ENCODE measurements at regions not wholly inside any gene's neighbourhood (a gene's known extent, or its start where the extent isn't known, plus 50 kb on each side); places are given as distances from the start of the nearest gene placed in this dataset.
"Not testable (repeated sequence)": the region's sequence is repeated elsewhere in the genome, so short reads cannot be mapped to it uniquely, and the experiment has no call there.

DNA sequence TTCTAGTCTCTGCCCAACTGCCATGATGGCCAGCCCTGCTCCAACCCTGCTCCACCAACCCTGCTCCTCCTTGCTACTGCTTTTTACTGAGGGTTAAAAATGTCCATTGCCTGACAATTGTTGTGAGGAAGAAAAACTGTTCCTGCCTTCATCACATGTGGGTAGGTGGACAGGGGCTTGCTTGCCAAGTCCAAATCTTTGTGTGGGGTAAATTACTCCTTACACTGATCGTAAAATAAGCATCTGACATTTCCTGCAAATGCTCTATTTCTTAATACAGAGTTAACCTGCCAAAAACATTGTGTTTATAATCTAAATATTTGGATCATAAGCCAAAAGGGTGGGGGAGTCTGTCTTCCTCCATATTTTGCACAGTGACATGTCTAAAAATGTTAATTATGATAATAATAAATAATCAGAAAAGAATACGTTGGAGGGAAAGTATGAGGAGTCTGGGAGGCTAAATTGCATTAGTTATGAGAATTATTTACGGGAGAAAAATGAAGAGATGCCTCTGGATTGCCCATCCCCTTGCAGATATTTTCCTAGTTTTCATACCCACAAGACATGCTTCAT, 242.5 kb upstream of the TBL1XR1 start:
- DNase-seq: no peak

DNA sequence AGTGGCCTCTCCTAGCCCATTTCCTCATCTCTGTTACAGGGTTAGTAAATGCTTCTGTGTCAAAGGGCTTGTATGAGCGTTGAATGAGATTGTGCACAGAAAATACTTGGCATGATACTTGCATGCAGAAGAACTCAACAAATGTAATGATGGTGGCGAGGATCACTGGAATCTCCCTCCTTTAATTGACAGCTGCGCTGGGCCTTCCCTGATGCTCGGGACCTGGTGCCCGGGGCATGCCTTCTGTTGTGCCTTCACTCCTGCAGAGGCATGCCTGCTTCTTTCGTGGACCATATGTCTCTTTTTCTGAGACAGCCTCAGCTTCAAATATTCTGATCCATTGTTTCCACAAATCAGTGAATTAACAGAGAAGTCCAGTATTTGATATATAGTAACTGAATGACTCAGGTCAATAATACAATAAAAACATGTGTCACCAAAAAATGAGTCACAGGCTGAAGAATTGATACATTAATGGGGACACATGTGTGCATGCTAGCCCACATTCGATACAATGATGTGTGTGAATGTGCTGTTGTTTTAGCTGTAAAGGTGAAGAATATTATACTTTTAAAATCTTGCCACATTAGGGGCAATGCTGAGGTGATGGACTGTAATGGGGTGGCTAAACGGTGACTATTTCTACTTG, 243.3 kb upstream of the TBL1XR1 start:
- no peak for DNase-seq

DNA sequence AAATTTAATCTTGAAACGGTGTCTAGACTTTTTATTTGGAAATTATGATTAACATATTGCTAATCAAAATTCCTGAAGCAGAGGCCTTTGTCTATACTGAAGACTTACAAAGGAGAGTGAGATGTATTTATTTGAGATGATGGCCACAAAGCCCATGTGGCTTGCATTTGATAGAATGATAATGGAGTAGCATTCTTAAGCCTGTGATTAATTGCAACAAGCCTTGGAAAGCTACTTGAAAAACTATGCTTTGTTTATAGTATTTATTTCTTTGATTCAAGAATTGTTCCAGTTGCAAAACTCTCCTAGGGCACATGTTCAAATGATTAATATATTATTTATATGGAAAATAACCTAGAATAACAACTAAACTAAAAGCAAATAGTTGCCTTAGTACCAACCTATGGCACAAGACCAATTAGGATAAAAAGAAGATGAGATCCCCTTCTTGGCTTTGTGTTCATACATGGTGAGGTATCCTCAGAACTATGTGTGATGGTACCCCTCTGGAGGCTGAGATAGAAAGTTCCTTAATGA, 244.1 kb upstream of the TBL1XR1 start:
- DNase-seq: no peak

DNA sequence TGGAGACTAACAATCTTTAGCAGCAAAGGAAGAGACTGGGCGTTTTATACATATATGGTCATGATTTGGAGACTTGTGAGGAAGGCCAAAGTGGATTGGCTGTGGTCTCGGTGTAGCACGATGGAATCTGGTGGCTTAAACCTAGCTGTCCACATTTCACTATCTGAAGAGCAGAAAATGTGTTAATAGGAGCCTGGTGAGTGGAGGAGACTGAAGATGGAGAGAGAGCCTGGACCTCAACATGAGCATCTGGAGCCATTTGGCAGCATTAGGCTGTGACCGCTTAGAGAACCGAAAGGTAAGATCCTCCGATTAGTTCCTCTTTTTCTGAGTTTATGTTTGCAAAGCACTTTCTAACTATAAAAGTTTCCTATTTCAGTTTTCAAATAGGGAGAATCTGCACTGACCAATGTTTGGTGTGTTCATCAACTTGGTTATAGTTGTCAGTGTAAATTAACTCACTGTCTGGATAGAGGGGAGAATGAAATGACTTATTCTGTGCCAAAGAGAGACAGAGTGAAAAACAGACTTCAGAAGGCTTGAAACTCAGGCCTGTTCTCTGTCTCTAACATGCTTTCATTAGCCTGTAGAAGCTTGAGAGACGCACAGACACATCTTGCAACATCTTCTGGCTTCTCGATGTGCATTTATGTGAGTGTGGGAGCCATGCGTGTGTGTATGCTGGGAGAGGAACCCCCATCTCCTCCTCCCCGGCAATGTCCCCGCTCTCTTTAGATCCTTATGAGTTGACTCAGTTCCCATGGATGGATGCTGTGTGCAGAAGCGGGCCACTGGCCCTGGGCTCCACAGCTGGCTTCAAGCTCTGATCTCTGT, 244.7 kb upstream of the TBL1XR1 start:
- DNase-seq: peak; percentile 73

DNA sequence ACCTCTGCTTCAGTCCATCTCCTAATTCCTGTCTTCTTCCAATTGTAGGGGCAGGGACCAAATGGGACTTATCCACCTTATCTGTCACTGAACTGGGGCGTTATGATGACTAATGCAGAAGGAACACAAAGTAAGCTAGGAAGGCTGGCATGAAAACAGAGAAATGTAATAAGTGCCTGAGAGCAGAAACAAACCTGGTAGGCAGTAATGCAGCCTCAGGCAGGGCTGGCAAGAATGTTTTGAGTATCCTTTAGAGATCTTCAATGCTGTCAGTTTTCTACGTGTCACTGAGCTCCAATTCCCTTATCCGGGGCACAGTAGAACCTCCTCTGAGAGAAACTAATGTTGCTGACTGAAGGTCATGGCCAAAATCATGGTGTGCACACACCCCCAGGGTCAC, 246.2 kb upstream of the TBL1XR1 start:
- no peak for DNase-seq

DNA sequence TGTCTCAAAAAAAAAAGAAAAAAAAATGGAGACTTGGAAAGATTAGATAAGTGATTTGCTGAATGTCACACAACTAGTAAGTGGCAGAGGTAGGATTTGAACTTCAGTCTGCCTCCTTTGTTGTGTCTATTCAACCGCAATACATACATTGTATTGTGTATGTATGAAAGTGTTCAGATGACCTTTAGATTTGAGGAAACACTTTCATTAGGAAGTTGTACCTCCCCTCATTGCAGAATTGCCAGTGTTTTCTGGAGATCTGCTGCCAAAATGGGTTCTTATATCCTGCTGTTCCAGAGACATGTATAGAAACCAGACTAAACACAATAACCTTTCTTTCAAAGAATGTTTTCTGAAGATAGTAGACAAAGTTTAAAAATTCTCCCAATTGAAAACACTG, 247.4 kb upstream of the TBL1XR1 start:
- DNase-seq: peak; percentile 27

DNA sequence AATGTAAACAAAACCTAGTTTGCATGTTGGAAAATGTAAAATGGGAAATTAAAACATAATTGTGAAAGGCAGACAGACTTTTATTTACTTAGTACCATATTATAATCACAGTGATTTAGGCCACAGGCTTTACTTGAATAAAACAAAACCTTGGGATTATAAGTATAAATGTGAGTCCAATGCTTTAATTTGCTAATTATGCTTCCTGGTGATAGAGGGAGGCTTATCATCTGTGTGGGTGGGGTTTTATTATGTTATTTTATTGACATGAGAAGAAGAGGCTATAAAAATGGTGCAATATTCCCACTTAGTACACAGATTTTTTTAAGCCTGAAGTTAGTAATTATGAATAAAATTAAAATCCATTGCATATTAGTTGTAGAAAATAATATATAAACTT, 248.3 kb upstream of the TBL1XR1 start:
- DNase-seq: no peak

DNA sequence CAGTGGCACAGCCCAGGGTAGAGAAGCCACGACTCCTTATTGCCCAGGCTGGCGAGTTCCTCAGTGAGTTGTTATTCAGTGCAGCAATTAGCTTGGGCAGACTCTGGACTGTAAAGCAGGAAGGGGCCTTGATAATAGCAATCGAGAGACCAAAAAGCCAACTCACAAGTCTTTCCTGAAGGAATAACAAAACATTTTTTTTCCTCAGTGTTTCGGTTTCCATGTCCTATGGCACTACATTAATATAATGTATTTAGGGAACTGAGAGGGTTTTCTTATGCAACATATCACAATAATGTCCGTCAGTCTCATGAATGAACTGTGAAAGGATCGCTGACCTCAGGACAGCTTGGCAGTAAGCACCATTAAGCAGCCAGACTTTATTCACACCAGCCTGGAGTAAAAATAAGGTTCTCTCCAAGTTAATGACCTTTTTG, 248.9 kb upstream of the TBL1XR1 start:
- peak; percentile 92 for DNase-seq

DNA sequence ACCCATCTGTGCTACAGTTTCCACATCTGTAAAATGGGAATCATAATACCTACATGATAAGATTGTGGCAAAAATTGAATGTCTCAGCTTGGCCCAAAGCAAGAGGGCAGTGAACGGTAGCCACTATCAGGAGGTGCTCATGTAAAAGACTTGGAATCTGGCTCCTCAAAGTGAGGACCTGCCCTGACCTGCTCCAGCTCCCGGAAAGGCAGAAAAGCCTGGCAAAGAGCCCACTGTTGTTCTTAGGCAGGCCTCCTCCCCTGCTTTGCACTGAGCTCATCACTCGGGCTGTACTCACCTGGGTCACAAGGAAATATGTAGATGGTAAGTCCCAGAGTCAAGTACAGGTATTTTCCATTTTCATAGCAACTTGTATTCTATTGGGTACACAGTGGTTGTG, 250.7 kb upstream of the TBL1XR1 start:
- no peak for DNase-seq

DNA sequence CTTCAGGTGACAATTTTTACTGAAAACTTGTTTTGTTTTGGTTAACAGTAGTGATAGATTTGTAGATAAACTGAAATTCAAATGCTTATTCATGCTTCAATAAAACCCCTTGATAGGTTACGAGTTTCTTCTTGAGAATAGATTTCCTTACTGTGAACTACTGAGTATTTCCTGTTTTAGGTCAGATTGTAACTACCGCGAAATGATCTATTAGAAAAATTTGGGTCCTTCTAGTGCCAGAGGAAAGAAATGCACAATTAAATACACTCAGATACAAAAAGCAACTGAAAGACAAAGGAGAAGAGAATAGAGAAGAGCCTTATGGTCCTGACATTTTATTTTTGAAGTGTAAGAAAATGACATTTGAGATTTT, 251.7 kb upstream of the TBL1XR1 start:
- DNase-seq: no peak

DNA sequence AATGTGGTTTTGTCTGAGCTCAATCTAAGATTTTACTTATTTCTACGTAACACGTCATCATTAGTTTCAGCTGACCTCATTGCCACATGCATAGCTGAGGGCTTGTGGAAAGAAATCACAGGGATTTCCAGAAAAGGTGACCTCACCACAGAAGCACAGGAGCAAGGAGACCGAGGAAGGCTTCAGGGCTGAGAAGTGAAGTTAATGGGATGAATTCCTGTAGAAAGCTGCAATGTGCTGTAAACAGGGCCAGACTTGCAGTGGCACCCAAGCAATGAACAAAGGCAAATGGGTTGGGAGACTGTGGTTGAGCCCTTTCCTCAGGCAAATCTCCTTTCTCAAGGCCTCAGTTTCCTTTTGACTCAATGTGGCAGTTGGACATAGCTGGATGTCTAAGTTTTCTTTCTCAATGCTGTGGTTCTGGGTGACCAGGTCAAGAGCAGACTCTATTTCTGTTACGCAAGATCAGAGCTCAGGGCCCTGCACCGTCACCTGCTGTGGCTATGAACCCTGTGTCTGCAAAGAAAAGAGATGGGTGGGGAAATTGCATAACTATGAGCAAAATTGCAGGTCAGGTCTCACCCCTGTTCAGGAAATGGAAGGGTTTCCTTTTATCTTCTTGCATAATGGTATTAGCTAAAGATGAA, 252.2 kb upstream of the TBL1XR1 start:
- DNase-seq: peak; percentile 91

DNA sequence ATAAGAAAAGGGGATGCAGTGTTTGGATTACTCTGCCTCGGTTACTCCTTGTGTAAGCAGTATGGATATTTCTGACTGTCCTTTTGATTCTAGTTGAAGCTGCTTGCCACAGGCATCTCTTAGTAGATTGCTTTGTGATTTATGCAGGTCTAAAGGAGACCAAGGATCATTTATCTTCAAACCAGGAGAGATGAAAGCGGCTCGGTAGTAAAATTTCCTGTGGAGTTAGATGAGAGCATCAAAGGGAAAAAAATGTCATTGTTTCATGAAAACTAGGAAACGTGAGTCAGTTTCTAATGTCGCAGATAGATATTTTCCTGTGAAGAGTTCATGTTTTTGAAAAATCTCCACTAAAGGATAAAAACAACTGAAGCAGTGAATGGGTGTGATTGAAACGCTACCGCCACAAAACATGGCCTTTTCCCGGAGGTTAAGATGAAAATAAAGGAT, 254.0 kb upstream of the TBL1XR1 start:
- DNase-seq: no peak

DNA sequence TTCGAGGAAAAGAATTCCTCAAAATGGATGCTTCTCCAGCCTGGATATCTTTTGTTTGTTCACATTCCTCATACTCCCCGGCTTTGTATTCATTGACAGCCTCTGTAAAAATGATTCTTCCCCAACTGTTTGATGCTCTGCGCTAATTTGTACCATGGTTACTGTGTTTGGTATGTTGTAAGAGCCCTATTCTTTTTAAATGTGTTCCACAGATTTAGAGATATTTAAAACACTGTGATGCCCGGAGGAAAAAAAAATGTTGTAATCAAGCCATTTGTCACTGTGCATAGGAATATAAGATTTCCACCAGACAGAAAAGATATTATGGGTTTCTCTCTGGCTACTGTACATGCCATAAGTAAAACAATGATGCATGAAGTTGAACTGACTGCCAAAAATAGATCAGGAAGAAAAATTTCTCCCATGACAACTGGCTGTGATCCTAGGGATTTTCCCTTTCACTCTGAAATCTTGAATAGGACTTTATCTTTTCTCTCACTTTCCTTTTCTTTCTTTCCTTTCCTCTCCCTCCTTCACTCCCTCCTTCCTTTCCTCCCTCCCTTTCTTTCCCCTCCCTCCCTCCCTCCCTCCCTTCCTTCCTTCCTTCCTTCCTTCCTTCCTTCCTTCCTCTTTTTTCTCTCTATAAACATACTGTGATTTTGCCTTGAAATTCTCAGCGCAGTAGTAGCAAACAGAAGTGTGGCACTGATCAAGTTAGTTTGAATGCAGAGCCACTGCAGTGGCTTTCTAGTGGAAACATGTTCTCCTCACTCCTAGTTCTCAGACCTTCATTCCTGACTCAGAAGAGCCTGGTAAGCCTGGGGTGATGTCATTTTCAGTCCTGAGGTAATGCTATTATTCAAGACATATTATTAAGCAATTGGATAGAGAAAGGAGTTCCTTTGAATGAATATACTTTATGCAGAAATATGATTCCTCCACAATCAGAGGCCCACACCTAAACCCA, 254.9 kb upstream of the TBL1XR1 start:
- DNase-seq: peak; percentile 89

DNA sequence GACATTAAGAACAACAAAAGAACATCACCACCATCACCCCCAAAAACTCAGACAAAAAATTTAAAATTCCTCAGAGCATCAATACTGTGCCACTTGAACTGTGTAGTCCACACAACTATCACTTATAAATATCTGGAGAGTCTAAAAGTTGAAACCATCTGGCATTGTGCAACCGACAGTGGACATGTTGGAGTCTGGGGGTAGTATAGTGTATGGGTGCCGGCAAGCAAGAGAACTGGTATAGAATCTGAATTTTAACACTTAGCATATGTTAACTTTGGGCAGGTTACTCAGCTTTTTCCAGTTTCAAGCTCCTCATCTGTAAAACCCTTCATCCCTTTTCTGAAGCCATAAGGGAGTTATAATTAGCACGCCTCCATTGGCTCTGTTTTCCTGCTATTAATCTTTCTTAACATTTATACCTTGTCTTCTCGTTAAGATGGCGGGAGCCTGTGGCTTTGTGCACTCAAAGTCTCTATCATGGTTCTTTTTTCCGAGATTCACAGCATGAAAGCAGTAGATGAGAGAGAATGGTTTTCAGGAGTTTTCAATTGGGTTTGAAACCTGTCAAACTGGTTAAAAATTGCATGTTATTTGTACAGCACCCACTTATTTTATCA, 255.7 kb upstream of the TBL1XR1 start:
- DNase-seq: no peak

DNA sequence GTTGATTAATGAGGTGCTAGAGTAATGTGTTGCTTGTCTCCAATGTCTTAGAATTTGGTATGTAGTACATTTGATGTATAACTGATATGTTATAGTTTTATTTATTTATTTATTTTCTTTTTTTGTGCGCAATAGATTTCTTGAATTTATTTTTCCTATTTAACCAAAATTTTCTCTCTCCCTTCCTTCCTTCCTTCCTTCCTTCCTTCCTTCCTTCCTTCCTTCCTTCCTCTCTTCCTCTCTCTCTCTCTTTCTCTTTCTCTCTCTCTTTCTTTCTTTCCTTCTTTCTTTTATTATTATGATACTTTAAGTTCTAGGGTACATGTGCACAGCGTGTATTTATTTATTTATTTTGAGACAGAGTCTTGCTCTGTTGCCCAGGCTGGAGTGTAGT, 256.2 kb upstream of the TBL1XR1 start:
- no peak for DNase-seq

DNA sequence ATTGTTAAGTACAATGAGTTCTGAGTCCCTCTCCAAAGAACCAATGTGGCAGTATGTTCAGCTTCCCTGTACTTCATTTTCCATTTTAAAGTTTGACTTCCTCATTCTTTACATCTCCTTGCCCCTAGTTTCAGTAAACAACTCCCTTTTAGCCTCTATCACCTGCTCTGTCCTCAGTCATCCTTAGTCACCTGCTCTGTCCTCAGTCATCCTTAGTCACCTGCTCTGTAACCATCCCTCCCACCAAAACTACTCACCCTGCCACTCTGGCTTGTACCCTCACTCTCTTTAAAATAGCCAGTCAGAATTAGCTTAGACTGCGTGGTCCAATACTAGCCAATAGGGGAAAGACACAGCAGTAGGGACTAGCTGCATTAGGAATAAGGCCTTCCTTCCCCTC, 259.9 kb upstream of the TBL1XR1 start:
- DNase-seq: not testable (repeated sequence)

DNA sequence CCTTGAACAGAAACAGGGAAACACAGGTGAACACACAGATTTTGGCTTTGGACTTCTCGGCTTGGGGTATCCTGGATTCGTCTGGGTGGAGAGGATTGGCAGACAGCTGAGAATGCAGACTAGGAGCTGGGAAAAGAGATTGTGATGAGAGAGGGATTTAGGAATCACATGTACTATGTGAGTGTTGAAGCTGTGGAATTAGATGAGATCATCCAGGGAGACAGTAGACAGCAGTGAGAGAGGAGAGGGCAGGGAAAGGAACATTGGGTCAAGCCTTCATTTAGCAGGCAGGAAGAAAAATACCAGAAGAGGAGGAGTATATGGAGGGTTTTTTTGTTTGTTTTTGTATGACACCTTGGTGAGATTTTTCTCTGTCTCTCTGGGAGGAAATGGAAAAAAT, 262.1 kb upstream of the TBL1XR1 start:
- no peak for DNase-seq

DNA sequence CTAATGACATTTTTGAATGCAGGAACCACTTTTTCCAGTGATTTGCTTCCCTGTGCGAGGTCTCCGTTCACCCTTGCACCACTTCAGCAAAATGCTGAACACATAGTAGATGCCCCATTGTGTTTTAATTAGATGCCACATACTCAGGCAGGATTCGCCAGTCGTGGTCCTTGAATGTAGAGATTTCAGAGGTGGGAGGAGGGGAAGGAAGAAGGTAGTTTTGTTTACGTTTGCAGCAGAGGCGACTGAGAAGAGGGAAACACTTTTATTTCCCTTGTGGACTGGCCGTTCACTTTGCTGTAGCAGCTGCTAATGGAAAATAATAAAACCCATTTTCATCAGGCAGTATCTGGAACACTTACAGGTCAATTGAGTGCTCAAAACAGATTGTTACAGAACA, 262.8 kb upstream of the TBL1XR1 start:
- no peak for DNase-seq

DNA sequence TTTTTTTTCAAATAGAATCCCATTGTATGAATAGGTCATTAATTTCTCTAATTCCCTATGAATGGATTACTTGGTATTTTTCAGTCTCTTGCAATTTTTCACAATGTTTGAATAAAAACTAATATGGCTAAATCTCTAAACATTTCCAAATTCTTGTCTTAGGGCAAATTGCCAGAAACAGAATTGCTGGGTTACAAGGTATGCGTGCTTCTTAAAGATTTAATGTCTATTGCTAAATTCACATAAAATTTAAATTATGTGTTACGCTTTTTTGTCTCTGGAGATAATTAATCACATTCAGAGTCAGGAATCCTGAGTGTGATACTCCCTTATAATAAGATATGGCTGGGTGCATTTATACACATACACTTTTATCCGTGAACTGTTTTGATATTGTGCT, 264.5 kb upstream of the TBL1XR1 start:
- no peak for DNase-seq

DNA sequence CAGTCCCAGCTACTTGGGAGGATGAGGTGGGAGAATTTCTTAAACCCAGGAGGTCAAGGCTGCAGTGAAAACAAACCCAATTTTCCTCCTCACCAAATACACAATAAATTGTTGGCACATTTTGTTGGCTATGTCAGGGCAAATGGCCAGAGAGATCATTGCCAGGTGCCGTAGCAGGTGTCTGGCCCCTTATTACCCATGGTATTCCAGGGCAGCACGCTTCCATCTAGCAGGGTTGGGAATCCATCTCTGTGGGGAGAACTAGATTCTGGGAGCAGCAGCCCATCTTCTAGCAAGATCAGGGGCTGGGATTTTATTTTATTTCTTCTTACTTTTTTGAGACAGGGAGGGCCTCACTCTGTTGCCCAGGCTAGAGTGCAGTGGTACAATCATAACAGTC, 266.1 kb upstream of the TBL1XR1 start:
- not testable (repeated sequence) for DNase-seq

DNA sequence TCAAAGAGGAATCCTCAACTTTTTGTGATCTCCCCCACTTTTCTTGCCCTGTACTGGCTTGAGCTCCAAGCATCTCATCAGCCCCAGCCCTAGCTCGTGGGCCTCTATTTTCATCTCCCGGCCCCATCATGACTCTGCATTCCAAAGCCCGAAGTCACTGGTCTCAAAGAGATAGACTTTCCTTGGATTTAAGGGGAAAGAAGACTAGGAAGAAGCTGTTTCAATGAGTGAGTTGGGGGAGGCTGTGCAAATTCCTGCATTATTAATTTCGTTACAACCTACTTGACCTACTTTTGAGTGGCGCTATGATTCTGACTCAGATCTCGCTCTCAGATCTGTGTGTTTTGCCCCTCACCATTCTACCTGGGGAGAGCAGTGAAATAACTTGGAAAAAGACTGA, 266.6 kb upstream of the TBL1XR1 start:
- DNase-seq: no peak
